ENCODE measurements at regions not wholly inside any gene's neighbourhood (a gene's known extent, or its start where the extent isn't known, plus 50 kb on each side); places are given as distances from the start of the nearest gene placed in this dataset.

GRCh38 chr11:62073061-62073460 lies 50.8 kb upstream of the INCENP start:
- no peak for DNase-seq (ENCODE audit: low read depth)

GRCh38 chr11:62071408-62071807 lies 52.4 kb upstream of the INCENP start:
- DNase-seq (ENCODE audit: low read depth): no peak

- no peak for DNase-seq (ENCODE audit: low read depth)
Observed at GRCh38 chr11:62069986-62070919, 53.6 kb upstream of the INCENP start.

- no peak for DNase-seq (ENCODE audit: low read depth)
Observed at GRCh38 chr11:62069374-62069773, 54.4 kb upstream of the INCENP start.

GRCh38 chr11:62068730-62069129 lies 55.1 kb upstream of the INCENP start:
- no peak for DNase-seq (ENCODE audit: low read depth)

GRCh38 chr11:62067741-62068140 lies 56.1 kb upstream of the INCENP start:
- DNase-seq (ENCODE audit: low read depth): no peak

GRCh38 chr11:62064221-62064620 lies 59.6 kb upstream of the INCENP start:
- DNase-seq (ENCODE audit: low read depth): no peak

GRCh38 chr11:62062223-62062861 lies 61.5 kb upstream of the INCENP start:
- DNase-seq (ENCODE audit: low read depth): no peak

GRCh38 chr11:62061356-62062222 lies 62.2 kb upstream of the INCENP start:
- no peak for DNase-seq (ENCODE audit: low read depth)

GRCh38 chr11:62057069-62057468 lies 66.7 kb upstream of the INCENP start:
- no peak for DNase-seq (ENCODE audit: low read depth)

- DNase-seq (ENCODE audit: low read depth): no peak
Observed at GRCh38 chr11:62055970-62056369, 67.8 kb upstream of the INCENP start.

- no peak for DNase-seq (ENCODE audit: low read depth)
Observed at GRCh38 chr11:62054484-62055121, 69.2 kb upstream of the INCENP start.

GRCh38 chr11:62054081-62054480 lies 69.7 kb upstream of the INCENP start:
- no peak for DNase-seq (ENCODE audit: low read depth)

GRCh38 chr11:62050716-62051115 lies 73.1 kb upstream of the INCENP start:
- DNase-seq (ENCODE audit: low read depth): no peak

GRCh38 chr11:62048100-62048499 lies 75.7 kb upstream of the INCENP start:
- DNase-seq (ENCODE audit: low read depth): no peak

- DNase-seq (ENCODE audit: low read depth): no peak
Observed at GRCh38 chr11:62046568-62047100, 77.2 kb upstream of the INCENP start.

GRCh38 chr11:62044639-62045121 lies 77.2 kb upstream of the FTH1 start:
- no peak for DNase-seq (ENCODE audit: low read depth)

- DNase-seq (ENCODE audit: low read depth): no peak
Observed at GRCh38 chr11:62035293-62035692, 67.9 kb upstream of the FTH1 start.

GRCh38 chr11:62034036-62034338 lies 66.6 kb upstream of the FTH1 start:
- no peak for DNase-seq (ENCODE audit: low read depth)

- no peak for DNase-seq (ENCODE audit: low read depth)
Observed at GRCh38 chr11:62033191-62034035, 66.0 kb upstream of the FTH1 start.
